HepG2 (cell line): ENCODE measurements at regions not wholly inside any gene's neighbourhood (a gene's known extent, or its start where the extent isn't known, plus 50 kb on each side); places are given as distances from the start of the nearest gene placed in this dataset.

ENCODE experiments used
- ATAC-seq: fragments of 200-7000 bp; cut with Tn5 transposase; 3 replicates; pipeline ENCODE4 v1.9.1; 2020; ENCODE audit warnings: mild to moderate bottlenecking, moderate library complexity
- BruUV-seq: library from RNA; stranded (reverse); fragments of 400-500 nt; replicated peaks from 2 replicates; lab custom pipeline; 2021; lab: Mats Ljungman, UMichigan
- CTCF ChIA-PET: fragments of 300-600 bp; formaldehyde crosslinking; extraction: SDS; loops from one replicate; lab custom pipeline; 2021; ENCODE audit warnings: low total read pairs, inconsistent platforms, low intra/inter-chr PET ratio; lab: Yijun Ruan, JAX
- POLR2A ChIA-PET: fragments of 350-600 bp; sonication (Branson Sonifier 250); formaldehyde crosslinking; loops from one replicate; lab custom pipeline; 2020; ENCODE audit warnings: antibody characterized with exemption, inconsistent platforms; lab: Yijun Ruan, JAX
- DNase-seq: peaks from one replicate; pipeline ENCODE4 v3.0.0-alpha.2; 2015; ENCODE audit warnings: low spot score
- FAIRE-seq: peaks from 3 replicates; lab custom pipeline; 2011; peaks lifted over from hg19 to GRCh38; lab: Jason Lieb, UNC
- H2AFZ ChIP-seq: one replicate; pipeline ENCODE4 v1.6.1; 2011; ENCODE audit warnings: low read length, inconsistent platforms
- H3K27ac ChIP-seq: fragments of 300-600 bp; 3 replicates; pipeline ENCODE4 v1.8.0; 2011; ENCODE audit warnings: mixed run types, mild to moderate bottlenecking, mixed read lengths, low read length, inconsistent platforms; ENCODE audit not compliant: insufficient read depth; ENCODE audit errors: extremely low read length
- H3K27me3 ChIP-seq, 2 experiments: fragments of 200-600 bp in 1 of 2; 2 replicates in 1 of 2; 3 replicates in 1 of 2; pipeline versions ENCODE4 v1.6.0 to v1.8.0; 2011; ENCODE audit warnings: low read length in 2 of 2, mild to moderate bottlenecking in 2 of 2, moderate library complexity in 2 of 2, inconsistent platforms in 1 of 2; ENCODE audit not compliant: insufficient read depth in 2 of 2, control insufficient read depth in 1 of 2
- H3K36me3 ChIP-seq, 2 experiments: fragments of 200-600 bp in 1 of 2; replicated peaks in 1 of 2; 2 replicates in 1 of 2; 3 replicates in 1 of 2; pipeline versions ENCODE4 v1.5.1 to v1.8.0; 2011; ENCODE audit warnings: low read length in 2 of 2, inconsistent platforms in 1 of 2; ENCODE audit not compliant: insufficient read depth in 2 of 2, control insufficient read depth in 1 of 2
- H3K4me1 ChIP-seq: 2 replicates; pipeline ENCODE4 v1.5.1; 2012; ENCODE audit warnings: low read length, inconsistent platforms; ENCODE audit not compliant: insufficient read depth
- H3K4me2 ChIP-seq: 2 replicates; pipeline ENCODE4 v1.6.0; 2011; ENCODE audit warnings: low read depth, low read length, inconsistent platforms
- H3K4me3 ChIP-seq, 3 experiments: fragments of 200-600 bp in 1 of 3; sonication (generic), shearing (Covaris generic) in 1 of 3; replicated peaks in 1 of 3; 2 replicates each; pipeline ENCODE4 v1.5.1; 2011 to 2016; ENCODE audit warnings: low read length in 3 of 3, inconsistent platforms in 2 of 3, low read depth in 2 of 3, mild to moderate bottlenecking in 2 of 3, control low read depth in 1 of 3, mixed read lengths in 1 of 3; ENCODE audit not compliant: insufficient read depth in 1 of 3
- H3K79me2 ChIP-seq: one replicate; pipeline ENCODE4 v1.6.1; 2011; ENCODE audit warnings: low read length, inconsistent platforms; ENCODE audit not compliant: insufficient read depth
- H3K9ac ChIP-seq: 2 replicates; pipeline ENCODE4 v1.6.0; 2011; ENCODE audit warnings: mild to moderate bottlenecking, low read depth, low read length, inconsistent platforms; ENCODE audit not compliant: insufficient read depth
- H3K9me3 ChIP-seq: 2 replicates; pipeline ENCODE4 v1.5.1; 2012; ENCODE audit warnings: mild to moderate bottlenecking, low read length
- H4K20me1 ChIP-seq: 2 replicates; pipeline ENCODE4 v1.6.0; 2011; ENCODE audit warnings: inconsistent platforms, mild to moderate bottlenecking, low read length, moderate library complexity; ENCODE audit not compliant: insufficient read depth
- BCLAF1 ChIP-seq: fragments of 450-650 bp; IDR thresholded peaks from 2 replicates; pipeline ENCODE4 v1.6.1; 2017; ENCODE audit warnings: mild to moderate bottlenecking
- CAMTA2 ChIP-seq: sonication (generic); formaldehyde crosslinking; IDR thresholded peaks from 2 replicates; pipeline ENCODE4 v1.4.0; 2020; ENCODE audit warnings: mild to moderate bottlenecking, missing genetic modification reagents, borderline replicate concordance
- CHCHD3 ChIP-seq: sonication (generic); formaldehyde crosslinking; IDR thresholded peaks from 2 replicates; pipeline ENCODE4 v1.8.0; 2022; ENCODE audit warnings: mild to moderate bottlenecking, missing genetic modification reagents, moderate library complexity
- KAT7 ChIP-seq: IDR thresholded peaks from 2 replicates; pipeline ENCODE4 v1.6.1; 2018; ENCODE audit warnings: borderline replicate concordance, missing compliant biosample characterization
- NONO ChIP-seq, 2 experiments: fragments of 450-650 bp in 1 of 2; sonication (generic) in 1 of 2; formaldehyde crosslinking in 1 of 2; IDR thresholded peaks in 1 of 2; conservative IDR thresholded peaks in 1 of 2; 2 replicates each; pipeline versions ENCODE4 v1.6.1 to v1.8.0; 2017 to 2022; ENCODE audit warnings: mild to moderate bottlenecking in 1 of 2, missing genetic modification reagents in 1 of 2, moderate library complexity in 1 of 2
- RBAK ChIP-seq: sonication (generic); formaldehyde crosslinking; IDR thresholded peaks from 2 replicates; pipeline ENCODE4 v1.5.1; 2020; ENCODE audit warnings: mild to moderate bottlenecking, missing genetic modification reagents
- TAF15 ChIP-seq: fragments of 200-400 bp; formaldehyde crosslinking; IDR thresholded peaks from one replicate; pipeline ENCODE4 v1.6.1; 2018; ENCODE audit warnings: mild to moderate bottlenecking, low read depth, low read length; ENCODE audit not compliant: poor library complexity, severe bottlenecking
- ZFP41 ChIP-seq: sonication (generic); formaldehyde crosslinking; IDR thresholded peaks from 2 replicates; pipeline ENCODE4 v1.4.0; 2020; ENCODE audit warnings: mild to moderate bottlenecking, missing genetic modification reagents, borderline replicate concordance
- ZNF263 ChIP-seq: sonication (generic); formaldehyde crosslinking; IDR thresholded peaks from 2 replicates; pipeline ENCODE4 v1.4.0; 2020; ENCODE audit warnings: missing genetic modification reagents
- ZNF329 ChIP-seq: sonication (generic); formaldehyde crosslinking; IDR thresholded peaks from 2 replicates; pipeline ENCODE4 v1.9.0; 2021; ENCODE audit warnings: low read depth, mild to moderate bottlenecking, missing genetic modification reagents
- ZNF616 ChIP-seq: sonication (generic); formaldehyde crosslinking; IDR thresholded peaks from 2 replicates; pipeline ENCODE4 v1.5.0; 2020; ENCODE audit warnings: low read depth, mild to moderate bottlenecking, missing genetic modification reagents
- ZNF788 ChIP-seq: sonication (generic); formaldehyde crosslinking; IDR thresholded peaks from 2 replicates; pipeline ENCODE4 v1.5.0; 2020; ENCODE audit warnings: mild to moderate bottlenecking, missing genetic modification reagents, borderline replicate concordance
- WGBS: methylation state at CpG from one replicate; pipeline ENCODE4 v1.1.6; 2017; ENCODE audit warnings: low lambda C conversion rate; 5-methylcytosine and 5-hydroxymethylcytosine counted together
- in situ Hi-C: cut with HindIII; loops from 2 replicates; pipeline ENCODE4 v1.10.0; 2017; ENCODE audit warnings: low pct_unique_long_range_greater_than_20kb; ENCODE audit not compliant: extremely low pct_ligation_motif_present
- intact Hi-C: fragments of 100-400 bp; cut with micrococcal nuclease; formaldehyde crosslinking; loops from one replicate; pipeline ENCODE4 v1.10.0; 2022; ENCODE audit not compliant: unreplicated experiment
- TF ChIP-seq, protein P1 (sequence below): sonication (generic); formaldehyde crosslinking; IDR thresholded peaks from 2 replicates; pipeline ENCODE4 v1.4.0; 2020; ENCODE audit warnings: low read depth, missing genetic modification reagents
- TF ChIP-seq, protein P2 (sequence below): IDR thresholded peaks from 2 replicates; pipeline ENCODE4 v1.6.1; 2016

DNA sequence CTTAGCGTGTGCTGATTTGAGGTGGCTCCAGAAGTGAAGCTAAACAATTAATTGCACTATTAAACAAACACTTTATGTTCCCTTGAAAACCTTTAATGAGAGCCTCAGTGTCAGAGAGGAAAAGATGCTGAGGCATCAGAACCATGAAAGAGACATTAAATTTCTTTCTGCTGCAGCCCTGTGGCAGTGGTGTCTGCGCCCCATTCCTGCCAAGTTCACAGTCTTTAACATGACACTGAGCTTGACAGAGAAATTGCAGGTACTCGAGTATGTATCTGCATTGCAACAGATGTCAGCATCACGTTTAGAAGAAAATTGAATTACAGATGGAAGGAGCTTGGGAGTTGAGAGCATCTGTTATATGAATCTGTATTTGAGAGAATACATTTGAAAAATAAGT, 111.3 kb upstream of the CREB1 start:
- DNase-seq (no peak), ATAC-seq (no peak), FAIRE-seq (no peak)
- no peak overlapping the region for H3K27ac ChIP-seq
- no peaks in the 10 kb centered on the region for H3K36me3 ChIP-seq
- no peak overlapping the region for H3K4me3 ChIP-seq
- in situ Hi-C loops, result no loop called here
- intact Hi-C loops, result no loop called here
- H3K4me2 ChIP-seq, result no peak overlapping the region
- H4K20me1 ChIP-seq, result no peaks in the 10 kb centered on the region
- no TSS peak for BruUV-seq
- POLR2A ChIA-PET, result no interaction called here
- H3K9me3 ChIP-seq, result no peaks in the 10 kb centered on the region
- WGBS, result 7% methylated on average over 4 of the region's 4 CpGs
- no peaks in the 10 kb centered on the region for H3K79me2 ChIP-seq
- no peak for TF ChIP-seq ZNF788 (CRISPR knock-in tag)
- TF ChIP-seq, protein P1, sequence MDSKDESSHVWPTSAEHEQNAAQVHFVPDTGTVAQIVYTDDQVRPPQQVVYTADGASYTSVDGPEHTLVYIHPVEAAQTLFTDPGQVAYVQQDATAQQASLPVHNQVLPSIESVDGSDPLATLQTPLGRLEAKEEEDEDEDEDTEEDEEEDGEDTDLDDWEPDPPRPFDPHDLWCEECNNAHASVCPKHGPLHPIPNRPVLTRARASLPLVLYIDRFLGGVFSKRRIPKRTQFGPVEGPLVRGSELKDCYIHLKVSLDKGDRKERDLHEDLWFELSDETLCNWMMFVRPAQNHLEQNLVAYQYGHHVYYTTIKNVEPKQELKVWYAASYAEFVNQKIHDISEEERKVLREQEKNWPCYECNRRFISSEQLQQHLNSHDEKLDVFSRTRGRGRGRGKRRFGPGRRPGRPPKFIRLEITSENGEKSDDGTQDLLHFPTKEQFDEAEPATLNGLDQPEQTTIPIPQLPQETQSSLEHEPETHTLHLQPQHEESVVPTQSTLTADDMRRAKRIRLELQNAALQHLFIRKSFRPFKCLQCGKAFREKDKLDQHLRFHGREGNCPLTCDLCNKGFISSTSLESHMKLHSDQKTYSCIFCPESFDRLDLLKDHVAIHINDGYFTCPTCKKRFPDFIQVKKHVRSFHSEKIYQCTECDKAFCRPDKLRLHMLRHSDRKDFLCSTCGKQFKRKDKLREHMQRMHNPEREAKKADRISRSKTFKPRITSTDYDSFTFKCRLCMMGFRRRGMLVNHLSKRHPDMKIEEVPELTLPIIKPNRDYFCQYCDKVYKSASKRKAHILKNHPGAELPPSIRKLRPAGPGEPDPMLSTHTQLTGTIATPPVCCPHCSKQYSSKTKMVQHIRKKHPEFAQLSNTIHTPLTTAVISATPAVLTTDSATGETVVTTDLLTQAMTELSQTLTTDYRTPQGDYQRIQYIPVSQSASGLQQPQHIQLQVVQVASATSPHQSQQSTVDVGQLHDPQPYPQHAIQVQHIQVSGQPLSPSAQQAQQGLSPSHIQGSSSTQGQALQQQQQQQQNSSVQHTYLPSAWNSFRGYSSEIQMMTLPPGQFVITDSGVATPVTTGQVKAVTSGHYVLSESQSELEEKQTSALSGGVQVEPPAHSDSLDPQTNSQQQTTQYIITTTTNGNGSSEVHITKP (CRISPR knock-in tag), result no peak
- no peak for TF ChIP-seq ZFP41 (CRISPR knock-in tag)
- TF ChIP-seq RBAK (CRISPR knock-in tag), result no peak
- TF ChIP-seq NONO (IDR thresholded peaks at IDR 0.05), result no peak
- no peak for TF ChIP-seq NONO (CRISPR knock-in tag; conservative IDR thresholded peaks at IDR 0.05)
- TF ChIP-seq KAT7 (CRISPR knock-in tag), result no peak
- no peak for TF ChIP-seq ZNF329
- no peak for TF ChIP-seq ZNF263 (CRISPR knock-in tag)
- TF ChIP-seq BCLAF1, result no peak
- TF ChIP-seq ZNF616, result no peak
- no peak for TF ChIP-seq CAMTA2 (CRISPR knock-in tag)
- TF ChIP-seq, protein P2, sequence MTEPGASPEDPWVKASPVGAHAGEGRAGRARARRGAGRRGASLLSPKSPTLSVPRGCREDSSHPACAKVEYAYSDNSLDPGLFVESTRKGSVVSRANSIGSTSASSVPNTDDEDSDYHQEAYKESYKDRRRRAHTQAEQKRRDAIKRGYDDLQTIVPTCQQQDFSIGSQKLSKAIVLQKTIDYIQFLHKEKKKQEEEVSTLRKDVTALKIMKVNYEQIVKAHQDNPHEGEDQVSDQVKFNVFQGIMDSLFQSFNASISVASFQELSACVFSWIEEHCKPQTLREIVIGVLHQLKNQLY, result no peak
- no peak for TF ChIP-seq CHCHD3 (CRISPR knock-in tag)
- TF ChIP-seq TAF15, result no peak
- no peaks in the 10 kb centered on the region; a peak in 1 of 5 replicates for H3K27me3 ChIP-seq
- no peaks in the 10 kb centered on the region for H3K4me1 ChIP-seq
- H2AFZ ChIP-seq, result no peak overlapping the region
- CTCF ChIA-PET, result no interaction called here
- no peak overlapping the region for H3K9ac ChIP-seq
